ENCODE measurements at regions not wholly inside any gene's neighbourhood (a gene's known extent, or its start where the extent isn't known, plus 50 kb on each side); places are given as distances from the start of the nearest gene placed in this dataset.

- DNase-seq = no peak
- Histone ChIP-seq H3K27me3 (ENCODE audit: control insufficient read depth, insufficient read depth, low read length, poor library complexity, severe bottlenecking) (no peaks in the 10 kb centered on the region), H3K4me3 (ENCODE audit: low read length) (no peak overlapping the region), H3K36me3 (ENCODE audit: control insufficient read depth, insufficient read depth, low read length) (no peaks in the 10 kb centered on the region), H3K27ac (ENCODE audit: low read depth, low read length) (no peak overlapping the region), H3K4me1 (ENCODE audit: control insufficient read depth, insufficient read depth, low read length) (no peaks in the 10 kb centered on the region), H3K9me3 (ENCODE audit: control insufficient read depth, low read length) (peaks cover 6% of the 10 kb centered on the region), H3K9ac (ENCODE audit: extremely low read depth, low read length, poor library complexity, severe bottlenecking) (no peak overlapping the region)
- WGBS, 2 experiments (ENCODE audit: insufficient coverage in 1 of 2, insufficient read length in 1 of 2) = 88 to 92% methylated on average over 2 of the region's 2 CpGs
- peaks cover 4% of the 10 kb centered on the region for H3K4me1 Mint-ChIP-seq
- no peaks in the 10 kb centered on the region for H3K27me3 Mint-ChIP-seq (ENCODE audit: insufficient read depth)
- H3K27ac Mint-ChIP-seq = no peak overlapping the region
- H3K4me3 Mint-ChIP-seq = no peak overlapping the region
- TF ChIP-seq CTCF (conservative IDR thresholded peaks at IDR 0.05) = no peak
- peaks cover 4% of the 10 kb centered on the region for H3K9me3 Mint-ChIP-seq
- no peaks in the 10 kb centered on the region for H3K36me3 Mint-ChIP-seq (ENCODE audit: low read depth)
These were observed 222.1 kb upstream of the CFAP20DC start for GRCh38 chr3:59271971-59272370.

- Mint-ChIP-seq H3K27me3 (ENCODE audit: insufficient read depth) (no peaks in the 10 kb centered on the region), H3K9me3 (no peaks in the 10 kb centered on the region), H3K27ac (no peak overlapping the region), H3K4me3 (no peak overlapping the region), H3K4me1 (no peaks in the 10 kb centered on the region), H3K36me3 (ENCODE audit: low read depth) (no peaks in the 10 kb centered on the region)
- no peak for TF ChIP-seq CTCF (conservative IDR thresholded peaks at IDR 0.05)
- 91 to 92% methylated on average over 3 to 4 of the region's 4 CpGs for WGBS, 2 experiments (ENCODE audit: insufficient coverage in 1 of 2, insufficient read length in 1 of 2)
- no peaks in the 10 kb centered on the region for H3K9me3 ChIP-seq (ENCODE audit: control insufficient read depth, low read length)
- H3K4me1 ChIP-seq (ENCODE audit: control insufficient read depth, insufficient read depth, low read length) = no peaks in the 10 kb centered on the region
- no peak overlapping the region for H3K4me3 ChIP-seq (ENCODE audit: low read length)
- no peaks in the 10 kb centered on the region for H3K36me3 ChIP-seq (ENCODE audit: control insufficient read depth, insufficient read depth, low read length)
- no peaks in the 10 kb centered on the region for H3K27me3 ChIP-seq (ENCODE audit: control insufficient read depth, insufficient read depth, low read length, poor library complexity, severe bottlenecking)
- H3K27ac ChIP-seq (ENCODE audit: low read depth, low read length) = no peak overlapping the region
- no peak for DNase-seq
- H3K9ac ChIP-seq (ENCODE audit: extremely low read depth, low read length, poor library complexity, severe bottlenecking) = no peak overlapping the region
These were observed 221.1 kb upstream of the CFAP20DC start for GRCh38 chr3:59270921-59271320.

GRCh38 chr3:59270209-59270608 is 220.4 kb upstream of the CFAP20DC start:
- H3K36me3 Mint-ChIP-seq (ENCODE audit: low read depth) = no peaks in the 10 kb centered on the region
- Histone ChIP-seq H3K27me3 (ENCODE audit: control insufficient read depth, insufficient read depth, low read length, poor library complexity, severe bottlenecking) (no peaks in the 10 kb centered on the region), H3K36me3 (ENCODE audit: control insufficient read depth, insufficient read depth, low read length) (no peaks in the 10 kb centered on the region), H3K4me3 (ENCODE audit: low read length) (no peak overlapping the region), H3K4me1 (ENCODE audit: control insufficient read depth, insufficient read depth, low read length) (no peaks in the 10 kb centered on the region), H3K27ac (ENCODE audit: low read depth, low read length) (no peak overlapping the region), H3K9me3 (ENCODE audit: control insufficient read depth, low read length) (no peaks in the 10 kb centered on the region), H3K9ac (ENCODE audit: extremely low read depth, low read length, poor library complexity, severe bottlenecking) (no peak overlapping the region)
- DNase-seq = no peak
- no peaks in the 10 kb centered on the region for H3K4me1 Mint-ChIP-seq
- 88% methylated on average over 1 of the region's 2 CpGs; no CpG with 5 or more reads in 1 of the 2 experiments for whole genome bisulfite sequencing, 2 experiments (ENCODE audit: insufficient coverage in 1 of 2, insufficient read length in 1 of 2)
- TF ChIP-seq CTCF (conservative IDR thresholded peaks at IDR 0.05) = no peak
- H3K27me3 Mint-ChIP-seq (ENCODE audit: insufficient read depth) = no peaks in the 10 kb centered on the region
- no peaks in the 10 kb centered on the region for H3K9me3 Mint-ChIP-seq
- no peak overlapping the region for H3K4me3 Mint-ChIP-seq
- no peak overlapping the region for H3K27ac Mint-ChIP-seq

Data from endodermal cell (in vitro differentiated cells).